Natural killer cell treated with Interleukin-12 subunit alpha and Interleukin-12 subunit beta and Interleukin-15 and Interleukin-18, amount 100 ng/mL, for 72 hours (primary cell): ENCODE measurements at regions not wholly inside any gene's neighbourhood (a gene's known extent, or its start where the extent isn't known, plus 50 kb on each side); places are given as distances from the start of the nearest gene placed in this dataset.

Experiments used
- ATAC-seq, 2 donors: fragments of 150-1000 bp; cut with Tn5 transposase in 1 of 2; sonication (Bioruptor Pico), chemical (Tn5 transposase) in 1 of 2; 2 replicates each; pipeline ENCODE4 v1.10.0; 2021
- DNase-seq: peaks from one replicate; pipeline ENCODE4 v3.0.0; 2022; ENCODE audit warnings: low spot score
- H3K27ac Mint-ChIP-seq, 2 donors: 1 replicate in 1 of 2; 2 replicates in 1 of 2; pipeline ENCODE4 v1.8.0; 2022; ENCODE audit warnings: mixed read lengths in 2 of 2, mild to moderate bottlenecking in 1 of 2, moderate library complexity in 1 of 2
- H3K27me3 Mint-ChIP-seq, 2 donors: 1 replicate in 1 of 2; 2 replicates in 1 of 2; pipeline ENCODE4 v1.8.0; 2022; ENCODE audit warnings: mixed read lengths in 2 of 2
- H3K36me3 Mint-ChIP-seq: one replicate; pipeline ENCODE4 v1.8.0; 2022; ENCODE audit warnings: mixed read lengths
- H3K4me1 Mint-ChIP-seq, 2 donors: 1 replicate in 1 of 2; 2 replicates in 1 of 2; pipeline ENCODE4 v1.8.0; 2022; ENCODE audit warnings: low read depth in 2 of 2, mixed read lengths in 2 of 2, mild to moderate bottlenecking in 1 of 2
- H3K4me3 Mint-ChIP-seq: one replicate; pipeline ENCODE4 v1.8.0; 2022; ENCODE audit warnings: mixed read lengths
- H3K9me3 Mint-ChIP-seq: 2 replicates; pipeline ENCODE4 v1.8.0; 2022; ENCODE audit warnings: mixed read lengths

- no peaks in the 10 kb centered on the region for H3K27me3 Mint-ChIP-seq
- H3K4me1 Mint-ChIP-seq: no peaks in the 10 kb centered on the region
- DNase-seq: no peak
Measured at GRCh38 chr6:147621263-147621662, 112.8 kb downstream of the SAMD5 start.

DNA sequence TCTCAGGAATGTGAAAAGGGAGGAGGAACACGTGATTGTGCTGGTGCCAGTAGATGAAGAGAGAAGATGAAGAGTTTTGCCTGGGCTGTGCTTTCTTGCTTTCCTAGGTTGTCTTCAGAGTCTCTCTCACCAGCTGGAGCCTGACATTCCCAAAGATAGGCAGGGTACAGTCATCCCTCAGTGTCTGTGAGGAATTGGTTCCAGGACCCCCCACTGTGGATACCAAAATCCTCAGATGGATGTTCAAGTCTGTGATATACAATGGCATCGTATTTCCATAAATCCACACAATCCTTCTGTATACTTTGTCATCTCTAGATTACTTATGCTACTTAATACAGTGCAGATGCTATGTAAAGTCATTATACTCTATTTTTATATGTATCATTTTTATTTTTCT lies 113.5 kb downstream of the SAMD5 start:
- Mint-ChIP-seq H3K27ac (no peak overlapping the region), H3K36me3 (no peaks in the 10 kb centered on the region), H3K27me3 (no peaks in the 10 kb centered on the region), H3K4me1 (no peaks in the 10 kb centered on the region), H3K9me3 (no peaks in the 10 kb centered on the region), H3K4me3 (no peak overlapping the region)
- ATAC-seq: no peak
- DNase-seq: no peak

More at GRCh38 chr6:147621263-147621662, 112.8 kb downstream of the SAMD5 start:
- H3K36me3 Mint-ChIP-seq: no peaks in the 10 kb centered on the region
- H3K27ac Mint-ChIP-seq: no peak overlapping the region
- ATAC-seq: no peak
- H3K9me3 Mint-ChIP-seq: no peaks in the 10 kb centered on the region
- H3K4me3 Mint-ChIP-seq: no peak overlapping the region

GRCh38 chr6:147624946-147625515 lies 116.5 kb downstream of the SAMD5 start:
- no peaks in the 10 kb centered on the region for H3K27me3 Mint-ChIP-seq
- no peaks in the 10 kb centered on the region for H3K4me1 Mint-ChIP-seq
- no peak overlapping the region for H3K4me3 Mint-ChIP-seq
- no peak for DNase-seq
- no peak overlapping the region for H3K27ac Mint-ChIP-seq
- H3K9me3 Mint-ChIP-seq: no peaks in the 10 kb centered on the region
- H3K36me3 Mint-ChIP-seq: no peaks in the 10 kb centered on the region
- no peak for ATAC-seq

- H3K4me1 Mint-ChIP-seq: no peaks in the 10 kb centered on the region
- H3K4me3 Mint-ChIP-seq: no peak overlapping the region
- ATAC-seq (no peak), DNase-seq (no peak)
- H3K27ac Mint-ChIP-seq: no peak overlapping the region
- no peaks in the 10 kb centered on the region for H3K27me3 Mint-ChIP-seq
- H3K9me3 Mint-ChIP-seq: peaks cover 2% of the 10 kb centered on the region
- no peaks in the 10 kb centered on the region for H3K36me3 Mint-ChIP-seq
Measured at GRCh38 chr6:147625946-147626345, 117.5 kb downstream of the SAMD5 start.

DNA sequence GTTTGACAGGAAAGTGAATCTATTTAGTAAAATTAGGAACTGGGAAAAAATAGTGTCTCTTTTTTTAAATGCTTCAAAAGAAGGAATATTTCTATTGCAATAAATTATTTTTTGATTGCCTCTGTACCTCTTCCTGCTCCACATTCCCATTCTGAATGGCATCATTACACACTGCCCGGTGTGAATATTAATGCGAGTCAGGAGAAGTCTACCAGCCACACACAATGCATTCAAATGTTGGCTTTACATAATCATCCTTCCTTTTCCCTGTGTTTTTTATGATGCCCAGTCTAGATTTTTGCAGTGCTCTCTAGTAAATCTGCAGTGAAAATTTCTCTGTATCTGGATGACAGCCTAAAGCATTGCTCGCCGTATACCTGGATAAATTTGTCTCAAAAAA lies 118.9 kb downstream of the SAMD5 start:
- no peak for DNase-seq
- Mint-ChIP-seq H3K4me1 (no peaks in the 10 kb centered on the region), H3K27me3 (no peaks in the 10 kb centered on the region), H3K36me3 (no peaks in the 10 kb centered on the region), H3K9me3 (peaks cover 11% of the 10 kb centered on the region), H3K4me3 (no peak overlapping the region), H3K27ac (no peak overlapping the region)
- no peak for ATAC-seq

GRCh38 chr6:147633191-147633590 lies 124.7 kb downstream of the SAMD5 start:
- ATAC-seq (no peak), DNase-seq (no peak)
- H3K36me3 Mint-ChIP-seq: no peaks in the 10 kb centered on the region
- H3K27ac Mint-ChIP-seq: no peak overlapping the region
- no peaks in the 10 kb centered on the region for H3K4me1 Mint-ChIP-seq
- H3K27me3 Mint-ChIP-seq: no peaks in the 10 kb centered on the region
- H3K9me3 Mint-ChIP-seq: peaks cover 20% of the 10 kb centered on the region
- H3K4me3 Mint-ChIP-seq: no peak overlapping the region

GRCh38 chr6:147637620-147638195 lies 129.2 kb downstream of the SAMD5 start:
- H3K36me3 Mint-ChIP-seq: no peaks in the 10 kb centered on the region
- H3K4me3 Mint-ChIP-seq: no peak overlapping the region
- peaks cover 9% of the 10 kb centered on the region for H3K9me3 Mint-ChIP-seq
- no peak for DNase-seq
- H3K27ac Mint-ChIP-seq: no peak overlapping the region
- H3K27me3 Mint-ChIP-seq: no peaks in the 10 kb centered on the region
- H3K4me1 Mint-ChIP-seq: no peaks in the 10 kb centered on the region
- ATAC-seq: no peak

DNA sequence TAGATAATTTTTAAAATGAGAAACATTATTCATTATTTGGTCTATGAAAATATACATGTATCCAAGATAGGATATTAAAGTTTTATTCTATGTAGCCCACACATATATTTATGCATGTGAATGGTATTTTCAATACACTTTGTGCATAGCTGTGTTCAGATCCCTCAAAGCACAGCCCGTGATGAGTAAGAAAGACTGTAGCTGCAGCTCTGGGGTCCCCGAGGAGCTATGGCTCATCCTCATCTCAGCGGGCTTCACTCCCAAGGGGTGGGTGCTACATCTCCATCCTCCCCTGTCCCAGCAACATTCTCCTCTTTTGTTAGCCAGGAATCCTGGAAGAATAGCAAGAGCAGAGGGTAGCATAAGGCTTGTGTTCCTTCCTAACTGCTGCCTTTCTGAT lies 130.8 kb downstream of the SAMD5 start:
- no peaks in the 10 kb centered on the region for H3K4me1 Mint-ChIP-seq
- no peak for ATAC-seq
- no peaks in the 10 kb centered on the region for H3K36me3 Mint-ChIP-seq
- peaks cover 6% of the 10 kb centered on the region for H3K9me3 Mint-ChIP-seq
- DNase-seq: no peak
- H3K4me3 Mint-ChIP-seq: no peak overlapping the region
- H3K27ac Mint-ChIP-seq: no peak overlapping the region
- no peaks in the 10 kb centered on the region for H3K27me3 Mint-ChIP-seq

DNA sequence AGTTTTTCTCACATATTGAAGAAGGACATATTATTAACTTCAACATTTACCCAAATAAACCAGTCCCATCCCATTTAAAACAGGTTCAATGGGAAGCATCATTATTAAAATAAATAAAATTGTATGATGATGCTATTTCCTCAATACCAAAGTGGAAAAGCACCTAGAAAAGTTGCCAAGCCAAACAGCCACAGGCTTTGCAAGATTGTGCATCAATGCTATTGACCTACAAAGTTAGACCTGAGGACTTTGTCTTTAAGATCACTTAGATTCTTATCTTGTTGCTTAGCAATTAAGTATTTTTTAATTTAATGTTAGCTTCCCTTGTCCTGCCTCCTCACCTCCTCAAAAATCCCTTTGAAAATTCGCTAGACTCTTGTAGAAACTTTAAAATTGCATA lies 132.1 kb downstream of the SAMD5 start:
- ATAC-seq (no peak), DNase-seq (no peak)
- no peaks in the 10 kb centered on the region for H3K36me3 Mint-ChIP-seq
- no peaks in the 10 kb centered on the region for H3K27me3 Mint-ChIP-seq
- peaks cover 3% of the 10 kb centered on the region for H3K9me3 Mint-ChIP-seq
- H3K4me3 Mint-ChIP-seq: no peak overlapping the region
- H3K4me1 Mint-ChIP-seq: no peaks in the 10 kb centered on the region
- no peak overlapping the region for H3K27ac Mint-ChIP-seq

- H3K36me3 Mint-ChIP-seq: no peaks in the 10 kb centered on the region
- no peak overlapping the region for H3K27ac Mint-ChIP-seq
- no peak for DNase-seq
- ATAC-seq: no peak
- no peaks in the 10 kb centered on the region for H3K4me1 Mint-ChIP-seq
- no peak overlapping the region for H3K4me3 Mint-ChIP-seq
- no peaks in the 10 kb centered on the region for H3K9me3 Mint-ChIP-seq
- no peaks in the 10 kb centered on the region for H3K27me3 Mint-ChIP-seq
Measured at GRCh38 chr6:147641511-147641910, 133.0 kb downstream of the SAMD5 start.

DNA sequence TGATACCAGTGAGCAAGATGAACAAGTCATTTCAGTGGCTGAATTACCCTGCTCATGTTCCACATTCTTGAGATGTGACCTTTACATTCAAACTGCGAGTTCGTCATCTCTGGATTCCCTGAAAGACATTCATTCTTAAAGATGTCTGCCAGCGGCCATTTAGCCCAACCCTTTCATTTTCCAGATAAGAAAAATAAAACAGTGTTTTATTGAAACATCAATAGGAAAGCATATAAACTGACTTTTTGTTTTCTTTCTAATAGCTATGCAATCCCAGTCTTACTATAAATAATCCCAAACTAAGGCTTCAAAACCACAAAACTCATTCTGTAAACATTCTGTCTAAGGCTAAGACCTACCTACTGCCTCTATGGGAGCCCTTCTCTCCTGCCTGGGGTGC lies 134.0 kb downstream of the SAMD5 start:
- Mint-ChIP-seq H3K27ac (no peak overlapping the region), H3K27me3 (no peaks in the 10 kb centered on the region), H3K4me3 (no peak overlapping the region), H3K4me1 (no peaks in the 10 kb centered on the region), H3K36me3 (no peaks in the 10 kb centered on the region), H3K9me3 (no peaks in the 10 kb centered on the region)
- no peak for ATAC-seq
- no peak for DNase-seq

- H3K4me1 Mint-ChIP-seq: no peaks in the 10 kb centered on the region
- H3K27me3 Mint-ChIP-seq: no peaks in the 10 kb centered on the region
- H3K36me3 Mint-ChIP-seq: no peaks in the 10 kb centered on the region
Measured at GRCh38 chr6:147643341-147644200, 135.1 kb downstream of the SAMD5 start.

DNA sequence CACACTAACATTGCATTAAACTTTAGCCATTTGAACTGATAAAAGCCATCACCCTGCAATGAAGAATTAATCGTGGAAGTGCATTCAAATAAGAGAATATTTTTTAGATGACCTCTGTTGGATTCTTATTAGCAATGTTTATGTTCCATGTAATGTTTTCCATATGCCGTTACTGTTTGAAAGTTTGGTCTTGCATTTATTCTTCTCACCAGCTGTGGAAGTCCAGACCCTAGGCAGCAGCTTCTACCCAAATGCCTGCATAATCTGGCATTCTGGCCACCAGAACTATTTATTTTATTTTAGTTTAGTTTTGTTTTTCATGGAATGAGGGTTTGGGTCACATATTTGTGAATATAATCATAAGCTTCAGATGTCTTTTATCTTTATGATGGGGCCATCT lies 140.4 kb downstream of the SAMD5 start:
- Mint-ChIP-seq H3K36me3 (no peaks in the 10 kb centered on the region), H3K4me1 (no peaks in the 10 kb centered on the region), H3K27ac (no peak overlapping the region), H3K27me3 (no peaks in the 10 kb centered on the region), H3K4me3 (no peak overlapping the region), H3K9me3 (no peaks in the 10 kb centered on the region)
- DNase-seq (no peak), ATAC-seq (no peak)

More at GRCh38 chr6:147643341-147644200, 135.1 kb downstream of the SAMD5 start:
- Mint-ChIP-seq H3K4me3 (no peak overlapping the region), H3K9me3 (no peaks in the 10 kb centered on the region), H3K27ac (no peak overlapping the region)
- DNase-seq: no peak
- ATAC-seq: no peak

GRCh38 chr6:147651249-147652063 lies 143.0 kb downstream of the SAMD5 start:
- Mint-ChIP-seq H3K27me3 (no peaks in the 10 kb centered on the region), H3K4me3 (no peak overlapping the region)

More at GRCh38 chr6:147651249-147652063, 143.0 kb downstream of the SAMD5 start:
- DNase-seq (no peak), ATAC-seq (no peak)
- no peaks in the 10 kb centered on the region for H3K4me1 Mint-ChIP-seq
- no peaks in the 10 kb centered on the region for H3K9me3 Mint-ChIP-seq
- no peaks in the 10 kb centered on the region for H3K36me3 Mint-ChIP-seq
- no peak overlapping the region for H3K27ac Mint-ChIP-seq
